ENCODE measurements at regions not wholly inside any gene's neighbourhood (a gene's known extent, or its start where the extent isn't known, plus 50 kb on each side); places are given as distances from the start of the nearest gene placed in this dataset.
"Not testable (repeated sequence)": the region's sequence is repeated elsewhere in the genome, so short reads cannot be mapped to it uniquely, and the experiment has no call there.

- not testable (repeated sequence) for H3K36me3 ChIP-seq (ENCODE audit: control insufficient read depth, insufficient read depth, low read length); H3K27me3 ChIP-seq (ENCODE audit: control insufficient read depth, insufficient read depth, low read length); H3K9me3 ChIP-seq (ENCODE audit: control insufficient read depth, insufficient read depth, low read depth, low read length); H3K27ac ChIP-seq (ENCODE audit: low read depth, low read length); H3K4me3 ChIP-seq (ENCODE audit: low read depth, low read length); H3K4me1 ChIP-seq (ENCODE audit: control insufficient read depth, insufficient read depth, low read length); H3K9ac ChIP-seq (ENCODE audit: low read length)
Measured at GRCh38 chr21:25531538-25532250, 75.6 kb downstream of the MRPL39 start.

GRCh38 chr21:25528515-25528914, 78.8 kb downstream of the MRPL39 start:
- no peak overlapping the region for H3K27ac ChIP-seq (ENCODE audit: low read depth, low read length)
- no peaks in the 10 kb centered on the region for H3K27me3 ChIP-seq (ENCODE audit: control insufficient read depth, insufficient read depth, low read length)
- H3K36me3 ChIP-seq (ENCODE audit: control insufficient read depth, insufficient read depth, low read length), result no peaks in the 10 kb centered on the region
- no peak overlapping the region for H3K4me3 ChIP-seq (ENCODE audit: low read depth, low read length)
- H3K9me3 ChIP-seq (ENCODE audit: control insufficient read depth, insufficient read depth, low read depth, low read length), result no peaks in the 10 kb centered on the region
- H3K9ac ChIP-seq (ENCODE audit: low read length), result no peak overlapping the region
- H3K4me1 ChIP-seq (ENCODE audit: control insufficient read depth, insufficient read depth, low read length), result no peaks in the 10 kb centered on the region

- Histone ChIP-seq H3K9me3 (ENCODE audit: control insufficient read depth, insufficient read depth, low read depth, low read length) (no peaks in the 10 kb centered on the region), H3K4me3 (ENCODE audit: low read depth, low read length) (no peak overlapping the region), H3K9ac (ENCODE audit: low read length) (no peak overlapping the region), H3K4me1 (ENCODE audit: control insufficient read depth, insufficient read depth, low read length) (peaks cover 12% of the 10 kb centered on the region), H3K27me3 (ENCODE audit: control insufficient read depth, insufficient read depth, low read length) (no peaks in the 10 kb centered on the region), H3K36me3 (ENCODE audit: control insufficient read depth, insufficient read depth, low read length) (no peaks in the 10 kb centered on the region), H3K27ac (ENCODE audit: low read depth, low read length) (no peak overlapping the region)
Measured at GRCh38 chr21:25518491-25518911, 88.8 kb downstream of the MRPL39 start.

GRCh38 chr21:25515484-25516405, 91.5 kb downstream of the MRPL39 start:
- Histone ChIP-seq H3K27ac (ENCODE audit: low read depth, low read length) (no peak overlapping the region), H3K36me3 (ENCODE audit: control insufficient read depth, insufficient read depth, low read length) (no peaks in the 10 kb centered on the region), H3K9me3 (ENCODE audit: control insufficient read depth, insufficient read depth, low read depth, low read length) (no peaks in the 10 kb centered on the region)

GRCh38 chr21:25513810-25514209, 93.5 kb downstream of the MRPL39 start:
- H3K9me3 ChIP-seq (ENCODE audit: control insufficient read depth, insufficient read depth, low read depth, low read length), result no peaks in the 10 kb centered on the region
- H3K27me3 ChIP-seq (ENCODE audit: control insufficient read depth, insufficient read depth, low read length), result no peaks in the 10 kb centered on the region
- H3K27ac ChIP-seq (ENCODE audit: low read depth, low read length), result no peak overlapping the region
- H3K4me3 ChIP-seq (ENCODE audit: low read depth, low read length), result no peak overlapping the region
- H3K9ac ChIP-seq (ENCODE audit: low read length), result no peak overlapping the region
- H3K36me3 ChIP-seq (ENCODE audit: control insufficient read depth, insufficient read depth, low read length), result no peaks in the 10 kb centered on the region
- peaks cover 8% of the 10 kb centered on the region for H3K4me1 ChIP-seq (ENCODE audit: control insufficient read depth, insufficient read depth, low read length)

More at GRCh38 chr21:25515484-25516405, 91.5 kb downstream of the MRPL39 start:
- Histone ChIP-seq H3K27me3 (ENCODE audit: control insufficient read depth, insufficient read depth, low read length) (no peaks in the 10 kb centered on the region), H3K4me3 (ENCODE audit: low read depth, low read length) (no peak overlapping the region), H3K9ac (ENCODE audit: low read length) (no peak overlapping the region), H3K4me1 (ENCODE audit: control insufficient read depth, insufficient read depth, low read length) (peaks cover 12% of the 10 kb centered on the region)

- Histone ChIP-seq H3K36me3 (ENCODE audit: control insufficient read depth, insufficient read depth, low read length) (no peaks in the 10 kb centered on the region), H3K9ac (ENCODE audit: low read length) (no peak overlapping the region), H3K27me3 (ENCODE audit: control insufficient read depth, insufficient read depth, low read length) (no peaks in the 10 kb centered on the region), H3K27ac (ENCODE audit: low read depth, low read length) (no peak overlapping the region), H3K4me3 (ENCODE audit: low read depth, low read length) (no peak overlapping the region), H3K9me3 (ENCODE audit: control insufficient read depth, insufficient read depth, low read depth, low read length) (no peaks in the 10 kb centered on the region), H3K4me1 (ENCODE audit: control insufficient read depth, insufficient read depth, low read length) (no peaks in the 10 kb centered on the region)
Measured at GRCh38 chr21:25512095-25513081, 94.9 kb downstream of the MRPL39 start.

- no peaks in the 10 kb centered on the region for H3K27me3 ChIP-seq (ENCODE audit: control insufficient read depth, insufficient read depth, low read length)
- H3K4me1 ChIP-seq (ENCODE audit: control insufficient read depth, insufficient read depth, low read length), result no peaks in the 10 kb centered on the region
- no peak overlapping the region for H3K4me3 ChIP-seq (ENCODE audit: low read depth, low read length)
- no peaks in the 10 kb centered on the region for H3K36me3 ChIP-seq (ENCODE audit: control insufficient read depth, insufficient read depth, low read length)
- H3K9me3 ChIP-seq (ENCODE audit: control insufficient read depth, insufficient read depth, low read depth, low read length), result no peaks in the 10 kb centered on the region
- H3K9ac ChIP-seq (ENCODE audit: low read length), result no peak overlapping the region
- H3K27ac ChIP-seq (ENCODE audit: low read depth, low read length), result no peak overlapping the region
Measured at GRCh38 chr21:25509862-25510261, 97.4 kb downstream of the MRPL39 start.

GRCh38 chr21:25508364-25508763, 98.9 kb downstream of the MRPL39 start:
- Histone ChIP-seq H3K9me3 (ENCODE audit: control insufficient read depth, insufficient read depth, low read depth, low read length) (no peaks in the 10 kb centered on the region), H3K4me1 (ENCODE audit: control insufficient read depth, insufficient read depth, low read length) (no peaks in the 10 kb centered on the region), H3K4me3 (ENCODE audit: low read depth, low read length) (no peak overlapping the region), H3K27me3 (ENCODE audit: control insufficient read depth, insufficient read depth, low read length) (no peaks in the 10 kb centered on the region), H3K9ac (ENCODE audit: low read length) (no peak overlapping the region), H3K36me3 (ENCODE audit: control insufficient read depth, insufficient read depth, low read length) (no peaks in the 10 kb centered on the region), H3K27ac (ENCODE audit: low read depth, low read length) (no peak overlapping the region)

GRCh38 chr21:25507522-25507921, 99.8 kb downstream of the MRPL39 start:
- no peak overlapping the region for H3K4me3 ChIP-seq (ENCODE audit: low read depth, low read length)
- no peak overlapping the region for H3K27ac ChIP-seq (ENCODE audit: low read depth, low read length)
- H3K4me1 ChIP-seq (ENCODE audit: control insufficient read depth, insufficient read depth, low read length), result no peaks in the 10 kb centered on the region
- H3K36me3 ChIP-seq (ENCODE audit: control insufficient read depth, insufficient read depth, low read length), result no peaks in the 10 kb centered on the region
- H3K9me3 ChIP-seq (ENCODE audit: control insufficient read depth, insufficient read depth, low read depth, low read length), result no peaks in the 10 kb centered on the region
- H3K27me3 ChIP-seq (ENCODE audit: control insufficient read depth, insufficient read depth, low read length), result no peaks in the 10 kb centered on the region
- no peak overlapping the region for H3K9ac ChIP-seq (ENCODE audit: low read length)

GRCh38 chr21:25506887-25507286, 100.4 kb downstream of the MRPL39 start:
- H3K36me3 ChIP-seq (ENCODE audit: control insufficient read depth, insufficient read depth, low read length), result no peaks in the 10 kb centered on the region

More at GRCh38 chr21:25506887-25507286, 100.4 kb downstream of the MRPL39 start:
- Histone ChIP-seq H3K4me3 (ENCODE audit: low read depth, low read length) (no peak overlapping the region), H3K4me1 (ENCODE audit: control insufficient read depth, insufficient read depth, low read length) (no peaks in the 10 kb centered on the region), H3K9ac (ENCODE audit: low read length) (no peak overlapping the region), H3K9me3 (ENCODE audit: control insufficient read depth, insufficient read depth, low read depth, low read length) (no peaks in the 10 kb centered on the region), H3K27me3 (ENCODE audit: control insufficient read depth, insufficient read depth, low read length) (no peaks in the 10 kb centered on the region), H3K27ac (ENCODE audit: low read depth, low read length) (no peak overlapping the region)

Measured in HUES6 (cell line).